ENCODE measurements at regions not wholly inside any gene's neighbourhood (a gene's known extent, or its start where the extent isn't known, plus 50 kb on each side); places are given as distances from the start of the nearest gene placed in this dataset.
"Not testable (repeated sequence)": the region's sequence is repeated elsewhere in the genome, so short reads cannot be mapped to it uniquely, and the experiment has no call there.

GRCh38 chr5:40347981-40348725 is 331.6 kb upstream of the PTGER4 start:
- no peak for DNase-seq (ENCODE audit: low read depth)

- no peak for DNase-seq (ENCODE audit: low read depth)
Measured at GRCh38 chr5:40346901-40347300, 332.8 kb upstream of the PTGER4 start.

- not testable (repeated sequence) for DNase-seq (ENCODE audit: low read depth)
Measured at GRCh38 chr5:40338434-40338833, 341.3 kb upstream of the PTGER4 start.

GRCh38 chr5:40334242-40334635 is 345.5 kb upstream of the PTGER4 start:
- no peak for DNase-seq (ENCODE audit: low read depth)

GRCh38 chr5:40333459-40334241 is 346.1 kb upstream of the PTGER4 start:
- DNase-seq (ENCODE audit: low read depth): peak; percentile 17

GRCh38 chr5:40332970-40333369 is 346.7 kb upstream of the PTGER4 start:
- no peak for DNase-seq (ENCODE audit: low read depth)

- DNase-seq (ENCODE audit: low read depth): no peak
Measured at GRCh38 chr5:40331616-40332015, 348.1 kb upstream of the PTGER4 start.

- no peak for DNase-seq (ENCODE audit: low read depth)
Measured at GRCh38 chr5:40321514-40321913, 358.2 kb upstream of the PTGER4 start.

GRCh38 chr5:40318395-40318794 is 361.3 kb upstream of the PTGER4 start:
- no peak for DNase-seq (ENCODE audit: low read depth)

- DNase-seq (ENCODE audit: low read depth): no peak
Measured at GRCh38 chr5:40317023-40317422, 362.7 kb upstream of the PTGER4 start.

- no peak for DNase-seq (ENCODE audit: low read depth)
Measured at GRCh38 chr5:40315126-40315525, 364.6 kb upstream of the PTGER4 start.

GRCh38 chr5:40314275-40314674 is 365.4 kb upstream of the PTGER4 start:
- no peak for DNase-seq (ENCODE audit: low read depth)

GRCh38 chr5:40312205-40312604 is 367.5 kb upstream of the PTGER4 start:
- DNase-seq (ENCODE audit: low read depth): no peak

- no peak for DNase-seq (ENCODE audit: low read depth)
Measured at GRCh38 chr5:40309851-40310250, 369.9 kb upstream of the PTGER4 start.

- DNase-seq (ENCODE audit: low read depth): no peak
Measured at GRCh38 chr5:40308867-40309266, 370.8 kb upstream of the PTGER4 start.

- DNase-seq (ENCODE audit: low read depth): no peak
Measured at GRCh38 chr5:40307920-40308319, 371.8 kb upstream of the PTGER4 start.

GRCh38 chr5:40306869-40307487 is 372.7 kb upstream of the PTGER4 start:
- DNase-seq (ENCODE audit: low read depth): no peak

GRCh38 chr5:40292006-40292405 is 387.7 kb upstream of the PTGER4 start:
- DNase-seq (ENCODE audit: low read depth): no peak

- no peak for DNase-seq (ENCODE audit: low read depth)
Measured at GRCh38 chr5:40291338-40291737, 388.4 kb upstream of the PTGER4 start.

GRCh38 chr5:40288800-40289485 is 390.8 kb upstream of the PTGER4 start:
- DNase-seq (ENCODE audit: low read depth): no peak

GRCh38 chr5:40284863-40285262 is 394.9 kb upstream of the PTGER4 start:
- DNase-seq (ENCODE audit: low read depth): no peak

- DNase-seq (ENCODE audit: low read depth): no peak
Measured at GRCh38 chr5:40278881-40279280, 400.8 kb upstream of the PTGER4 start.

Measured in GM04504 (cell line).